ENCODE measurements at regions not wholly inside any gene's neighbourhood (a gene's known extent, or its start where the extent isn't known, plus 50 kb on each side); places are given as distances from the start of the nearest gene placed in this dataset.

- no peaks in the 10 kb centered on the region for H3K9me3 ChIP-seq
Observed at GRCh38 chr22:47247579-47248240, 485.3 kb downstream of the TBC1D22A start.

GRCh38 chr22:47245786-47246185 lies 483.3 kb downstream of the TBC1D22A start:
- DNase-seq (ENCODE audit: low spot score in 2 of 2), result no peak
- Histone ChIP-seq H3K4me3 (no peak overlapping the region), H3K4me1 (no peaks in the 10 kb centered on the region), H3K27me3 (ENCODE audit: low read depth) (no peaks in the 10 kb centered on the region; the same call in 1 of the 2 replicates), H3K36me3 (replicated peaks) (no peaks in the 10 kb centered on the region), H3K9me3 (no peaks in the 10 kb centered on the region)
- in situ Hi-C loops (cut with MboI; ENCODE audit: low sequenced_read_pairs), result no loop called here

More at GRCh38 chr22:47247579-47248240, 485.3 kb downstream of the TBC1D22A start:
- in situ Hi-C loops (cut with MboI; ENCODE audit: low sequenced_read_pairs), result no loop called here
- no peaks in the 10 kb centered on the region for H3K4me1 ChIP-seq
- H3K27me3 ChIP-seq (ENCODE audit: low read depth), result no peaks in the 10 kb centered on the region
- DNase-seq (ENCODE audit: low spot score in 2 of 2), result no peak
- no peak overlapping the region for H3K4me3 ChIP-seq
- no peaks in the 10 kb centered on the region for H3K36me3 ChIP-seq (replicated peaks)

GRCh38 chr22:47245286-47245685 lies 482.8 kb downstream of the TBC1D22A start:
- DNase-seq (ENCODE audit: low spot score in 2 of 2), result no peak
- Histone ChIP-seq H3K4me3 (no peak overlapping the region), H3K4me1 (no peaks in the 10 kb centered on the region), H3K36me3 (replicated peaks) (no peaks in the 10 kb centered on the region), H3K9me3 (no peaks in the 10 kb centered on the region), H3K27me3 (ENCODE audit: low read depth) (no peaks in the 10 kb centered on the region; the same call in 1 of the 2 replicates)
- in situ Hi-C loops (cut with MboI; ENCODE audit: low sequenced_read_pairs), result no loop called here

GRCh38 chr22:47240116-47240515 lies 477.7 kb downstream of the TBC1D22A start:
- DNase-seq (ENCODE audit: low spot score in 2 of 2), result no peak
- no peaks in the 10 kb centered on the region for H3K4me1 ChIP-seq
- no peaks in the 10 kb centered on the region for H3K36me3 ChIP-seq (replicated peaks)
- H3K9me3 ChIP-seq, result no peaks in the 10 kb centered on the region
- H3K4me3 ChIP-seq, result no peak overlapping the region
- no peaks in the 10 kb centered on the region; the same call in 1 of the 2 replicates for H3K27me3 ChIP-seq (ENCODE audit: low read depth)
- in situ Hi-C loops (cut with MboI; ENCODE audit: low sequenced_read_pairs), result no loop called here

- in situ Hi-C loops (cut with MboI; ENCODE audit: low sequenced_read_pairs), result no loop called here
- Histone ChIP-seq H3K36me3 (replicated peaks) (no peaks in the 10 kb centered on the region), H3K27me3 (ENCODE audit: low read depth) (no peaks in the 10 kb centered on the region; the same call in 1 of the 2 replicates), H3K4me3 (no peak overlapping the region), H3K4me1 (no peaks in the 10 kb centered on the region), H3K9me3 (no peaks in the 10 kb centered on the region)
- no peak for DNase-seq (ENCODE audit: low spot score in 2 of 2)
Observed at GRCh38 chr22:47239474-47239860, 477.0 kb downstream of the TBC1D22A start.

GRCh38 chr22:47238690-47239473 lies 476.4 kb downstream of the TBC1D22A start:
- Histone ChIP-seq H3K27me3 (ENCODE audit: low read depth) (no peaks in the 10 kb centered on the region; the same call in 1 of the 2 replicates), H3K4me1 (no peaks in the 10 kb centered on the region), H3K9me3 (no peaks in the 10 kb centered on the region), H3K4me3 (no peak overlapping the region), H3K36me3 (replicated peaks) (no peaks in the 10 kb centered on the region)
- no peak for DNase-seq (ENCODE audit: low spot score in 2 of 2)
- in situ Hi-C loops (cut with MboI; ENCODE audit: low sequenced_read_pairs), result no loop called here

GRCh38 chr22:47237890-47238480 lies 475.5 kb downstream of the TBC1D22A start:
- no peak for DNase-seq (ENCODE audit: low spot score in 2 of 2)
- Histone ChIP-seq H3K9me3 (no peaks in the 10 kb centered on the region), H3K4me1 (no peaks in the 10 kb centered on the region), H3K36me3 (replicated peaks) (no peaks in the 10 kb centered on the region), H3K27me3 (ENCODE audit: low read depth) (no peaks in the 10 kb centered on the region; the same call in 1 of the 2 replicates), H3K4me3 (no peak overlapping the region)
- in situ Hi-C loops (cut with MboI; ENCODE audit: low sequenced_read_pairs), result no loop called here

GRCh38 chr22:47236718-47237117 lies 474.3 kb downstream of the TBC1D22A start:
- Histone ChIP-seq H3K9me3 (no peaks in the 10 kb centered on the region), H3K36me3 (replicated peaks) (no peaks in the 10 kb centered on the region), H3K4me3 (no peak overlapping the region), H3K4me1 (no peaks in the 10 kb centered on the region), H3K27me3 (ENCODE audit: low read depth) (no peaks in the 10 kb centered on the region; the same call in 1 of the 2 replicates)
- in situ Hi-C loops (cut with MboI; ENCODE audit: low sequenced_read_pairs), result no loop called here
- no peak for DNase-seq (ENCODE audit: low spot score in 2 of 2)

GRCh38 chr22:47236161-47236560 lies 473.7 kb downstream of the TBC1D22A start:
- H3K4me3 ChIP-seq, result no peak overlapping the region
- in situ Hi-C loops (cut with MboI; ENCODE audit: low sequenced_read_pairs), result no loop called here
- no peaks in the 10 kb centered on the region for H3K9me3 ChIP-seq
- no peaks in the 10 kb centered on the region for H3K36me3 ChIP-seq (replicated peaks)
- H3K4me1 ChIP-seq, result no peaks in the 10 kb centered on the region
- H3K27me3 ChIP-seq (ENCODE audit: low read depth), result no peaks in the 10 kb centered on the region; the same call in 1 of the 2 replicates
- no peak for DNase-seq (ENCODE audit: low spot score in 2 of 2)

GRCh38 chr22:47233316-47234243 lies 471.1 kb downstream of the TBC1D22A start:
- Histone ChIP-seq H3K36me3 (replicated peaks) (no peaks in the 10 kb centered on the region), H3K9me3 (no peaks in the 10 kb centered on the region), H3K4me1 (no peaks in the 10 kb centered on the region), H3K4me3 (no peak overlapping the region), H3K27me3 (ENCODE audit: low read depth) (no peaks in the 10 kb centered on the region)
- in situ Hi-C loops (cut with MboI; ENCODE audit: low sequenced_read_pairs), result no loop called here
- DNase-seq (ENCODE audit: low spot score in 2 of 2), result no peak

GRCh38 chr22:47232753-47233152 lies 470.3 kb downstream of the TBC1D22A start:
- no peaks in the 10 kb centered on the region for H3K36me3 ChIP-seq (replicated peaks)
- no peak for DNase-seq (ENCODE audit: low spot score in 2 of 2)
- no peaks in the 10 kb centered on the region for H3K9me3 ChIP-seq
- in situ Hi-C loops (cut with MboI; ENCODE audit: low sequenced_read_pairs), result no loop called here
- H3K4me1 ChIP-seq, result no peaks in the 10 kb centered on the region
- no peaks in the 10 kb centered on the region for H3K27me3 ChIP-seq (ENCODE audit: low read depth)
- no peak overlapping the region for H3K4me3 ChIP-seq

- H3K4me1 ChIP-seq, result no peaks in the 10 kb centered on the region
- H3K9me3 ChIP-seq, result no peaks in the 10 kb centered on the region
- no peaks in the 10 kb centered on the region for H3K36me3 ChIP-seq (replicated peaks)
- H3K27me3 ChIP-seq (ENCODE audit: low read depth), result no peaks in the 10 kb centered on the region
- in situ Hi-C loops (cut with MboI; ENCODE audit: low sequenced_read_pairs), result no loop called here
- DNase-seq (ENCODE audit: low spot score in 2 of 2), result no peak
- H3K4me3 ChIP-seq, result no peak overlapping the region
Observed at GRCh38 chr22:47232197-47232596, 469.7 kb downstream of the TBC1D22A start.

GRCh38 chr22:47231759-47232158 lies 469.3 kb downstream of the TBC1D22A start:
- Histone ChIP-seq H3K9me3 (no peaks in the 10 kb centered on the region), H3K27me3 (ENCODE audit: low read depth) (no peaks in the 10 kb centered on the region), H3K4me1 (no peaks in the 10 kb centered on the region), H3K4me3 (no peak overlapping the region), H3K36me3 (replicated peaks) (no peaks in the 10 kb centered on the region)
- in situ Hi-C loops (cut with MboI; ENCODE audit: low sequenced_read_pairs), result no loop called here
- DNase-seq (ENCODE audit: low spot score in 2 of 2), result no peak
